HL-60 (cell line): ENCODE measurements at regions not wholly inside any gene's neighbourhood (a gene's known extent, or its start where the extent isn't known, plus 50 kb on each side); places are given as distances from the start of the nearest gene placed in this dataset.

Experiments used
- DNase-seq, 2 experiments: peaks; one replicate each; pipeline ENCODE4 v3.0.0-alpha.2; 2010 to 2020; ENCODE audit warnings: low read depth in 1 of 2, low spot score in 1 of 2
- H3K27ac ChIP-seq: fragments of 250-450 bp; sonication (Bioruptor Pico); replicated peaks from 2 replicates; pipeline ENCODE4 v1.5.1; 2020; ENCODE audit warnings: mild to moderate bottlenecking, moderate library complexity
- H3K27me3 ChIP-seq: fragments of 250-450 bp; sonication (Bioruptor Pico); 2 replicates; pipeline ENCODE4 v1.5.1; 2021; ENCODE audit warnings: mild to moderate bottlenecking, moderate library complexity; ENCODE audit not compliant: insufficient read depth, poor library complexity, severe bottlenecking
- H3K4me3 ChIP-seq: replicated peaks from 2 replicates; pipeline ENCODE4 v1.5.1; 2011; ENCODE audit warnings: mild to moderate bottlenecking, control low read depth, low read length; ENCODE audit not compliant: insufficient read depth
- GABPA ChIP-seq: IDR thresholded peaks from 2 replicates; pipeline ENCODE4 v1.6.1; 2012; ENCODE audit warnings: low read depth
- POLR2AphosphoS5 ChIP-seq: IDR thresholded peaks from 2 replicates; pipeline ENCODE4 v1.6.1; 2012; ENCODE audit warnings: low read depth
- SPI1 ChIP-seq: IDR thresholded peaks from 2 replicates; pipeline ENCODE4 v1.6.1; 2012; ENCODE audit warnings: low read depth, mild to moderate bottlenecking, borderline replicate concordance
- TF ChIP-seq, protein P1 (sequence below): IDR thresholded peaks from 2 replicates; pipeline ENCODE4 v1.6.1; 2012; ENCODE audit warnings: low read depth; ENCODE audit not compliant: insufficient replicate concordance
- TF ChIP-seq, protein P2 (sequence below): IDR thresholded peaks from one replicate; pipeline ENCODE4 v1.5.1; 2011; ENCODE audit warnings: low read length, control low read depth, inconsistent platforms; ENCODE audit not compliant: insufficient read depth

DNA sequence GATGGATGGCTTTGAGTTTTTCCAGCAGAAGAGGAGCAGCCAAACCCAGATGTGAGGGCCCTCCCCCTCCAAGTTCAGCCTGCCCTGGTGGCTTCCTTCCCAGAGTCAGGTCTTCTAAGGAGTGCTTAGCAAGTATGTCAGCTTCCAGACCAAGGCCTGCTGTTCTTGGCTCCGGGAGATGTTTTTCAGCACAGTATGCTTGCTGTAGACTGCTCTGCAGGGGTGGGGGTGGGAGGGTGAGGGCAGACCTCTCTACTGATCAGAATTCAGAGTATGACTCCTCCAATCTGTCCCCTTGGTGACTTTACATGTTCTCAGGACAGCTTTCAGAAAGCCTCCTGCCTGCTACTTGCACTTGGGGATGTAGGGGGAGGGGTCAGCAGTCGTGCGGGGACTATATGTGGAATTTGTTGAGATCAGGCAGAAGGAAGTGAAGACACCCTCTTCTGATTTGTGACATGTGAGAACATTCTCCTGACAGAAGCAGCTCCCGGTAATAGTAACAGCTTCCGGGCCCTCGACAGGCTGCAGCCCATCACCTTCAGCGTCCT lies 516.4 kb upstream of the ZMIZ1 start:
- TF ChIP-seq SPI1, result no peak
- TF ChIP-seq, protein P1, sequence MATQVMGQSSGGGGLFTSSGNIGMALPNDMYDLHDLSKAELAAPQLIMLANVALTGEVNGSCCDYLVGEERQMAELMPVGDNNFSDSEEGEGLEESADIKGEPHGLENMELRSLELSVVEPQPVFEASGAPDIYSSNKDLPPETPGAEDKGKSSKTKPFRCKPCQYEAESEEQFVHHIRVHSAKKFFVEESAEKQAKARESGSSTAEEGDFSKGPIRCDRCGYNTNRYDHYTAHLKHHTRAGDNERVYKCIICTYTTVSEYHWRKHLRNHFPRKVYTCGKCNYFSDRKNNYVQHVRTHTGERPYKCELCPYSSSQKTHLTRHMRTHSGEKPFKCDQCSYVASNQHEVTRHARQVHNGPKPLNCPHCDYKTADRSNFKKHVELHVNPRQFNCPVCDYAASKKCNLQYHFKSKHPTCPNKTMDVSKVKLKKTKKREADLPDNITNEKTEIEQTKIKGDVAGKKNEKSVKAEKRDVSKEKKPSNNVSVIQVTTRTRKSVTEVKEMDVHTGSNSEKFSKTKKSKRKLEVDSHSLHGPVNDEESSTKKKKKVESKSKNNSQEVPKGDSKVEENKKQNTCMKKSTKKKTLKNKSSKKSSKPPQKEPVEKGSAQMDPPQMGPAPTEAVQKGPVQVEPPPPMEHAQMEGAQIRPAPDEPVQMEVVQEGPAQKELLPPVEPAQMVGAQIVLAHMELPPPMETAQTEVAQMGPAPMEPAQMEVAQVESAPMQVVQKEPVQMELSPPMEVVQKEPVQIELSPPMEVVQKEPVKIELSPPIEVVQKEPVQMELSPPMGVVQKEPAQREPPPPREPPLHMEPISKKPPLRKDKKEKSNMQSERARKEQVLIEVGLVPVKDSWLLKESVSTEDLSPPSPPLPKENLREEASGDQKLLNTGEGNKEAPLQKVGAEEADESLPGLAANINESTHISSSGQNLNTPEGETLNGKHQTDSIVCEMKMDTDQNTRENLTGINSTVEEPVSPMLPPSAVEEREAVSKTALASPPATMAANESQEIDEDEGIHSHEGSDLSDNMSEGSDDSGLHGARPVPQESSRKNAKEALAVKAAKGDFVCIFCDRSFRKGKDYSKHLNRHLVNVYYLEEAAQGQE, result no peak
- TF ChIP-seq POLR2AphosphoS5, result no peak
- TF ChIP-seq GABPA, result no peak
- TF ChIP-seq, protein P2, sequence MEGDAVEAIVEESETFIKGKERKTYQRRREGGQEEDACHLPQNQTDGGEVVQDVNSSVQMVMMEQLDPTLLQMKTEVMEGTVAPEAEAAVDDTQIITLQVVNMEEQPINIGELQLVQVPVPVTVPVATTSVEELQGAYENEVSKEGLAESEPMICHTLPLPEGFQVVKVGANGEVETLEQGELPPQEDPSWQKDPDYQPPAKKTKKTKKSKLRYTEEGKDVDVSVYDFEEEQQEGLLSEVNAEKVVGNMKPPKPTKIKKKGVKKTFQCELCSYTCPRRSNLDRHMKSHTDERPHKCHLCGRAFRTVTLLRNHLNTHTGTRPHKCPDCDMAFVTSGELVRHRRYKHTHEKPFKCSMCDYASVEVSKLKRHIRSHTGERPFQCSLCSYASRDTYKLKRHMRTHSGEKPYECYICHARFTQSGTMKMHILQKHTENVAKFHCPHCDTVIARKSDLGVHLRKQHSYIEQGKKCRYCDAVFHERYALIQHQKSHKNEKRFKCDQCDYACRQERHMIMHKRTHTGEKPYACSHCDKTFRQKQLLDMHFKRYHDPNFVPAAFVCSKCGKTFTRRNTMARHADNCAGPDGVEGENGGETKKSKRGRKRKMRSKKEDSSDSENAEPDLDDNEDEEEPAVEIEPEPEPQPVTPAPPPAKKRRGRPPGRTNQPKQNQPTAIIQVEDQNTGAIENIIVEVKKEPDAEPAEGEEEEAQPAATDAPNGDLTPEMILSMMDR, result no peak
- H3K4me3 ChIP-seq, result no peak overlapping the region
- H3K27ac ChIP-seq, result no peak overlapping the region
- no peaks in the 10 kb centered on the region for H3K27me3 ChIP-seq
- no peak for DNase-seq

DNA sequence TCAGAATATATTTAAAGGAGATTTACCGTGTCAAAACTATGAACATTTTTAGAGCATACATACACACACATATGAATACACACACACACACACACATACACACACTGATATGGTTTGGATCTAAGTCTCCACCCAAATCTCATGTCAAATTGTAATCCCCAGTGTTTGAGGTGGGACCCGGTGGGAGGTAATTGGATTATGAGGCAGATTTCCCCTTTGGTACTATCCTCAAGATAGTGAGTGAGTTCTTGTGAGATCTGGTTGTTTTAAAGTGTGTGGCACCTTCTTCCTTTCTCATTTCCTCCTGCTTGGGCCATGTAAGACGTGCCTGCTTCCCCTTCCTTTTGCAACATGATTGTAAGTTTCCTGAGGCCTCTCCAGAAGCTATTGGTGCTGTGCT lies 515.0 kb upstream of the ZMIZ1 start:
- H3K27ac ChIP-seq, result no peak overlapping the region
- H3K27me3 ChIP-seq, result no peaks in the 10 kb centered on the region
- TF ChIP-seq GABPA, result no peak
- TF ChIP-seq, protein P1, result no peak
- TF ChIP-seq, protein P2, result no peak
- TF ChIP-seq SPI1, result no peak
- no peak for TF ChIP-seq POLR2AphosphoS5
- no peak overlapping the region for H3K4me3 ChIP-seq
- DNase-seq, result no peak

DNA sequence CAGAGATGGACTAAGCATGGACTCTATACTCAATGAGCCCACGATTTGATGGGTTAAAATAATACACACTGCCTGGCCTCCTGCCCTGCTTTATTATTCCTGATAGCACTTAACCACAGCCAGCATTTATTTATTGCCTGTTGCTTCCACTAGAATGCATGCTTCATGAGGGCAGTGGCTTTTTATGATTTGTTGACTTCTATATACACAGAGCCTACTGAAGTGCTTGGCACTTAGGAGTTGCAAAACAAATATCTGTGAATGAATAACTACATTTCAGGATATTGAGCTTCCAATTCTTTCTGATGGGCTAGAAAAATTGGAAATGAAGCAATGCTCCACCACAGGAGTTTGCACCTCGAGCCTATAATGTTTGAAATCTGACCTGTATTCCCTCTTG lies 513.6 kb upstream of the ZMIZ1 start:
- Histone ChIP-seq H3K4me3 (no peak overlapping the region), H3K27ac (no peak overlapping the region), H3K27me3 (no peaks in the 10 kb centered on the region)
- no peak for DNase-seq
- TF ChIP-seq POLR2AphosphoS5 (no peak), GABPA (no peak), SPI1 (no peak)
- TF ChIP-seq, protein P2, result no peak
- TF ChIP-seq, protein P1, result no peak
